Activated CD8-positive, alpha-beta memory T cell treated with anti-CD3 and anti-CD28 coated beads, Interleukin-2, amount 50 U/mL, for 24 hours (primary cell): ENCODE measurements at regions not wholly inside any gene's neighbourhood (a gene's known extent, or its start where the extent isn't known, plus 50 kb on each side); places are given as distances from the start of the nearest gene placed in this dataset.
"Not testable (repeated sequence)": the region's sequence is repeated elsewhere in the genome, so short reads cannot be mapped to it uniquely, and the experiment has no call there.

Source experiments
- DNase-seq: peaks from one replicate; pipeline ENCODE4 v3.0.0-alpha.2; 2020; ENCODE audit errors: extremely low read depth

- no peak for DNase-seq
These were observed 200.1 kb downstream of the DAD1 start for GRCh38 chr14:22388669-22389595.

- no peak for DNase-seq
These were observed 201.2 kb downstream of the DAD1 start for GRCh38 chr14:22387776-22388241.

- DNase-seq, result no peak
These were observed 201.9 kb downstream of the DAD1 start for GRCh38 chr14:22386924-22387775.

GRCh38 chr14:22384974-22385526 is 204.0 kb downstream of the DAD1 start:
- DNase-seq, result no peak

- no peak for DNase-seq
These were observed 204.9 kb downstream of the DAD1 start for GRCh38 chr14:22384167-22384549.

- DNase-seq, result no peak
These were observed 205.4 kb downstream of the DAD1 start for GRCh38 chr14:22383515-22384166.

- no peak for DNase-seq
These were observed 206.1 kb downstream of the DAD1 start for GRCh38 chr14:22382955-22383354.

GRCh38 chr14:22382395-22382794 is 206.6 kb downstream of the DAD1 start:
- no peak for DNase-seq

GRCh38 chr14:22381766-22382165 is 207.3 kb downstream of the DAD1 start:
- DNase-seq, result no peak

- DNase-seq, result no peak
These were observed 207.6 kb downstream of the DAD1 start for GRCh38 chr14:22381408-22381760.

- no peak for DNase-seq
These were observed 208.2 kb downstream of the DAD1 start for GRCh38 chr14:22380571-22381407.

- no peak for DNase-seq
These were observed 209.3 kb downstream of the DAD1 start for GRCh38 chr14:22379727-22380126.

- no peak for DNase-seq
These were observed 210.8 kb downstream of the DAD1 start for GRCh38 chr14:22378181-22378580.

- DNase-seq, result no peak
These were observed 213.6 kb downstream of the DAD1 start for GRCh38 chr14:22375321-22375930.

GRCh38 chr14:22370084-22370847 is 218.8 kb downstream of the DAD1 start:
- DNase-seq, result no peak

- DNase-seq, result no peak
These were observed 230.3 kb downstream of the DAD1 start for GRCh38 chr14:22358726-22359125.

GRCh38 chr14:22349281-22349680 is 239.7 kb downstream of the DAD1 start:
- not testable (repeated sequence) for DNase-seq

- DNase-seq, result no peak
These were observed 244.4 kb downstream of the DAD1 start for GRCh38 chr14:22344673-22345072.

- not testable (repeated sequence) for DNase-seq
These were observed 244.8 kb downstream of the DAD1 start for GRCh38 chr14:22344209-22344608.

GRCh38 chr14:22341049-22341448 is 248.0 kb downstream of the DAD1 start:
- no peak for DNase-seq
